ENCODE measurements at regions not wholly inside any gene's neighbourhood (a gene's known extent, or its start where the extent isn't known, plus 50 kb on each side); places are given as distances from the start of the nearest gene placed in this dataset.
"Not testable (repeated sequence)": the region's sequence is repeated elsewhere in the genome, so short reads cannot be mapped to it uniquely, and the experiment has no call there.

DNA sequence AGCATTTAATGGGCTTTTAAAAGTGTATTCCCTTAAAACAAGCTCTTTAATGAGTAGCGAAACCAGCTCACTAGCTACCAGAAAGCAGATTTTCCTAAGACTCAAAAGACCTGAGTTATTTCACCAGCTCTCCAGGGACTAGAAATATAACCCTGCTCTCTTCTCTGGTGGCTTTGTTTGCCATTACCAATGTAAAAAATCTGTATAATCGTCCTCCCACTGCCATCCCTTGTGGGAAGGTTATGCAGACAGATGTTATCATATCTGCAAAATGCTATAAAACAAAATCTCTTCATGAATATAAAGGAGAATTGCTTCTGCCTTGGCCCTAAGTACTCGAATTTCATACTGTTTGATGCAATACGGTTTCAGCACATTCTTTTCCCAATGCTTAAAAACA is 335.2 kb downstream of the NUP35 start:
- DNase-seq (ENCODE audit: low spot score) = no peak

DNA sequence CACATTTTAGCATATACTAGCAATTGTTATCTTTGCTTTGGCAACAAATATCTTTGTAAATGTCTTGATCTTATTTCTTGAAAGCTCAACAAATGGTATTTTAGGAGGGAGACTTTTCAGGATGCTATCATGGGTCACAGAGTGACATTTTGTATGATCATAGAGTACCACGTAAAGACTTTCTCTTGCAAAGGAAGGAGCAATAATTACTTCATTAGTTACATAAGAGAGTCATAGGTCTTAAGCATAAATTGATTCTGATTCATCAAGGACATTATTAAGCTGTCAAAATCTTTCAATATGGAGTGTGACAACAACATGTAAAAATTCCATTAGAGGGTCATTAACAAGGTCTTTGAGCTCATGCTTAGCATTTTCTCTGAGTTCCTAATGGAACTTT is 339.6 kb downstream of the NUP35 start:
- DNase-seq (ENCODE audit: low spot score) = no peak

DNA sequence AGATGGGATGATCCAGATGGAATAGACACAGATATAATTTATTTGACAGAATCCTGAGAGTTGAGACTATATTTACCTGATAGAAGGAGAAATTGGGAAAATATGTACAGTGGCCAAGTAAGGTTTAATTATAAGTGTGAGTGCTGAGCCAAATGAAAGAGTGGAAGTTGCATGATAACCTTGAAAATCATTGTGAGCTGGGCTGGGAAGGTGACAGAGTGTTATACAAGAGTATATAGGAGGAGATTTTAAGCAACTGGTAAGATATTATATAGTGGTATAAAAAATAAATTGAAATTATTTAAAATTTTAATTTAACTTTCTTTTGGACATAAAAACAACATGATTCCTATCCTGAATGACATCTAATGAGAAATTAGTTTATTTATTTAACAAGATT is 340.8 kb downstream of the NUP35 start:
- DNase-seq (ENCODE audit: low spot score) = no peak

DNA sequence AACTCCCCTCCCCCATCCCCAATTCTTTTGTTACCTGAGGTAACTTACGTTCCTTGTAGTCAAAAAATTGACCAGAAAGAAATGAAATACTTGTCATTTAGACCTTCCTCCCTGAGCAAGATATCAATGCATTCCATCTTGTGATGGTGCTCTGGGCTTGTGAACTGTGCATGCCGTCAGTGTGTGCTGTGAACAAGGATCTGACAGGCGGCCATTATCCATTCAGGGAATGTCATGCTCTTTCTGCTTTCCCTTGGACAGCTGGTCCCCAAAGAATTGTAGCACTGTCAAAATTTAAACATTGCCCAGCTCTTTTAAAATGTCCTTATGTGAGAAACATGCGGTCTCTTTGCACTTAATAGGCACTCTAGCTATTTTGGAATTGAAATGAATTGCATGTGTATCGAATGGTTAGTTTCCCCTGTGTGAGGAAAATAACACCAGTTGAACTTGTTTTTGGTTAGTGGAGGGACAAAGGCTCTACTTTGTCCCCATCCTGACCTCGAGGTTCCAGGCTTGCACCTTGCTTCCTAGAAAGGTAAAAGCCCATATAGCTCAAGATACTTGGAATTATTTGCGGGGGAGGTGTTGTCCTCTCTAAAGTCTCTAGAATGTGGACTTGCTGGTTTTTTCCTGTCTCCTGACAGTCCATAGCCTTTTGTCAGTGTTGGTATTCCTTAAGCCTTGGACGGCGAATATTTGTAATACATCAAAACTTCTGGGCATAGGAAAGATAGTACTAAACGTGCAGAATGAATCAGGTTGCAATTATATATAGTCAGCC is 350.9 kb downstream of the NUP35 start:
- DNase-seq (ENCODE audit: low spot score) = no peak

GRCh38 chr2:183476490-183476889 is 352.2 kb downstream of the NUP35 start:
- no peak for DNase-seq (ENCODE audit: low spot score)

DNA sequence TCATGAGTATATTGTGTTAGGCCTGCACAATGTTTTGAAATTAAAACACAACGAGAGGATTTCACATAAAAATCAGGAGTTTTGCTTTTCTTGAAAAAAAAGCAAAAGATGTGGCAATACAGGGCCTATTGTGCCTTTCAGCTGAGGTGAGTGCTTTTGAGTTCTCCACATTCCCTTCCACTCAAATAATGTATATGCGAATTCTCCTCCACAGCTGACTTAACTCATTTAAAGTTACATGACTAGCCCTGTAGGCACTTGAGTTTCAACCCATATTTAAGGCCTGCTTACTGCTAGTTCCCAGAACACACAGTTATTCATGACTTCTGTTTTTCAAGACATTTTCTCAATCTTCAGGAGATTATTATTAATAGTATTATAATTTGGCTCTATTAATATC is 353.1 kb downstream of the NUP35 start:
- no peak for DNase-seq (ENCODE audit: low spot score)

DNA sequence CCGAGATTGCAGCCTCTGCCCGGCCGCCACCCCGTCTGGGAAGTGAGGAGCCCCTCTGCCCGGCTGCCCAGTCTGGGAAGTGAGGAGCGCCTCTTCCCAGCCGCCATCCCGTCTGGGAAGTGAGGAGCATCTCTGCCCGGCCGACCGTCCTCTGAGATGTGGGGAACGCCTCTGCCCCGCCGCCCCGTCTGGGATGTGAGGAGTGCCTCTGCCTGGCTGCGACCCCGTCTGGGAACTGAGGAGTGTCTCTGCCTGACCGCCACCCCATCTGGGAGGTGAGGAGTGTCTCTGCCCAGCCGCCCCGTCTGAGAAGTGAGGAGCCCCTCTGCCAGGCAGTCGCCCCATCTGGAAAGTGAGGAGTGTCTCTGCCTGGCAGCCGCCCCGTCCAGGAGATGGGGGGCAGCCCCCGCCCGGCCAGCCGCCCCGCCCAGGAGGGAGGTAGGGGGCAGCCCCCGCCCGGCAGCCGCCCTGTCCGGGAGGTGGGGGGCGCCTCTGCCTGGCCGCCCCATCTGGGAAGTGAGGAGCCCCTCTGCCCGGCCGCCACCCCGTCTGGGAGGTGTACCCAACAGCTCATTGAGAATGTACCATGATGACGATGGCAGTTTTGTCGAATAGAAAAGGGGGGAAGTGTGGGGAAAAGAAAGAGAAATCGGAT is 354.8 kb downstream of the NUP35 start:
- not testable (repeated sequence) for DNase-seq (ENCODE audit: low spot score)

GRCh38 chr2:183487326-183487725 is 363.1 kb downstream of the NUP35 start:
- DNase-seq (ENCODE audit: low spot score) = no peak

- DNase-seq (ENCODE audit: low spot score) = no peak
Observed at GRCh38 chr2:183488421-183488820, 364.2 kb downstream of the NUP35 start.

- DNase-seq (ENCODE audit: low spot score) = no peak
Observed at GRCh38 chr2:183490489-183490888, 366.2 kb downstream of the NUP35 start.

GRCh38 chr2:183490914-183491313 is 366.7 kb downstream of the NUP35 start:
- no peak for DNase-seq (ENCODE audit: low spot score)

DNA sequence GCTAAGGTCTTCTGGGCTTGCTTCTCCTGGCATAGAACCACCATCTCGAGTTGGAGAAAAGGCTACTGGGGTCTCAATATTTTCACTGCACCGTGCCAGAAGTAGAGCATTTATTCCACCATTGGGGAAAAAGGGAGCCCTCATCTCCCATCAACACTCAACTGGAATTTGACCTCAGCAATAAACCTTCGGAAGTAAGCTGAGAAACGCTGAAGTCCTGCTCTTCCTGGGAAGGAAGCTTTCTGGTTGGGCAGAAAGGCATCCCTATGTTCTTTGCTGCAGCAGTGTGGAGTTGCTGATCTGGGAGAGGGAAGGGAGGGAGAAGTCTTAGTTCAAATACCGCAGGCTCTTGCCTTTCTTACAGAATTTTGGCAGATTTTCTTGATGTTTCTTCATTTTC is 368.8 kb downstream of the NUP35 start:
- no peak for DNase-seq (ENCODE audit: low spot score)

DNA sequence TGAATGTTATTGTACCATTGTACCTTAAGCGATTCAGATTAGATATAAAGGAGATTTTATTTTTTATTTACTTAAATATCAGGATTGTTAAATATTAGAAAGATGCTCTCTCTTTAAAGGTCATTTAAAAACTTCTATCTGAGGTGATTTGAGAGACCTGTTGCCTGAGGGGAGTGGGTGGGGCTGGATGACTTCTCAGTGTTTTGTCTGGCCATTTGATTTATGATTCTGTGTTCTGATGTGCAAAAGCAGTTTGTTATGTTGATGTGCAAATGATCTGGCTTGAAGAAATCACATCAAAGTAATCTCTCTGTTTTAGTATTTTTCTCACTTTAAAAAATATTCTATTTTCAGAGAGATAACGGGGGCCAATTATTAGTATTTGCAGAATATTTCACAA is 370.8 kb downstream of the NUP35 start:
- DNase-seq (ENCODE audit: low spot score) = no peak

DNA sequence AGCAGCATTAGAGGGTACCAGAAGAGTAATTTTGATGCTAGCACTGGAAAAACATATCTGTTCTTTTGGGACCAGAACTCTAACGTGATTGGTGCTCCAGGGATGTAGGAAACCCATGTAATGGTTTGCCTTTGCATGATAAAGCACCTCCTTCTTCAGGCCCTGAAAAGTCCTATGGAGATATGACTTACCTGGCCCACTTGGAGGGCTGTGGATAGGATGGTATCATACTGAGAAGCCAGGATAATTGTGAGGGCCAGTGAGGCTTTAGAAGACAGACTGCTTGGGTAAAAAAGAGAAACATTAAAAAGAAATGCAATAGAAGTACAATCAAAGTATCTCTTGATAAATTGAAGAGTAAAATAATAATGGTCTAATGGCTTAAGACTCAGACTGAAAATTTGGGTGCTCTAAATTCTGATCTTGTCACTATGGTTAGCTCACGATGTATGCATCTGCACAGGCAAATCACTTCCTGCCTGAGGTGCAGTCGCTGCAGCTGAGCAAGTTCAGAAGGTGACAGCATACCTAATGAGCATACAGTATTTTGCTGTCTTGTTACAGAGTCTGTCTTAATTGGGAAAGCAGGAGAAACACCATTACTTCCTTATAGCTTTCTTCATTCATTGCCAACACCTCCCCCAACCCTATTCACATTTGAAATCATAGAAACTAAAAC is 371.5 kb downstream of the NUP35 start:
- DNase-seq (ENCODE audit: low spot score) = no peak

DNA sequence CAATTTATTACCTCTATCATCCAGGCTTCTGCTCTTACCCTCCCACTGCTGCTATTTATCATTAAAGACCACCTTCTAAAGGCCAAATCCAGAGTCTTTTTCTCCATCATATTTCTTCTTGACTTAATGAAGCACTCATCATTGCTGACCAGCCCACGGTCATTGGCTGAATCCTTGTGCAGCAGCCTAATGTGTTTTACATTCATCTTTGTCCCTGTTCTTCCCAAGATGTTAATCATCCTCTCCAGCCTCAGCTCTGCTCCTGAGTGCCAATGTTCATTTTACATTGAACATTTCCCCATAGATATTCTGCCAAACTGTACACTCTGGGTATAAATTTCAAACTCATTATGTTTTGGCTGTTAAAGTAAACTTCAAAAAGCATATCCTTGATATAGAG is 373.6 kb downstream of the NUP35 start:
- DNase-seq (ENCODE audit: low spot score) = no peak

GRCh38 chr2:183505911-183506310 is 381.7 kb downstream of the NUP35 start:
- DNase-seq (ENCODE audit: low spot score) = no peak

DNA sequence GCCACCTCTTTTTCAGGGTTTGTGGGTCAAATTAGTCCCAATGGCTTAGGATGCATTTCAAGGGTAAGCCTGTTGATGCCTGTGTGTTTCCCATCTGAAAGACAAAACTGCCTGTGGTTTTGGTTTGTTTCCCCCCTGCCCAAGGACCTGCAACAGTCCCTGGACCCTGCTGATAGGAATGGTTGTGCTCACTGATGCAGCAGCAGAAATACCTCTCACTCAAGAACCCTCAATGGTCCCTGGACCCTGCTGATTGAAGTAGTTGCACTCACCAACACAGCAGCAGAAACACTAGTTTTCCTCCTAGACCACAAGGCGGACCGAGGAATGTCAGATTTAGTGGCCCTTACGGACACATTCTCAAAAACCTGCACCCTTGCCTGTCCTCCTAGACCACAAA is 386.9 kb downstream of the NUP35 start:
- no peak for DNase-seq (ENCODE audit: low spot score)

DNA sequence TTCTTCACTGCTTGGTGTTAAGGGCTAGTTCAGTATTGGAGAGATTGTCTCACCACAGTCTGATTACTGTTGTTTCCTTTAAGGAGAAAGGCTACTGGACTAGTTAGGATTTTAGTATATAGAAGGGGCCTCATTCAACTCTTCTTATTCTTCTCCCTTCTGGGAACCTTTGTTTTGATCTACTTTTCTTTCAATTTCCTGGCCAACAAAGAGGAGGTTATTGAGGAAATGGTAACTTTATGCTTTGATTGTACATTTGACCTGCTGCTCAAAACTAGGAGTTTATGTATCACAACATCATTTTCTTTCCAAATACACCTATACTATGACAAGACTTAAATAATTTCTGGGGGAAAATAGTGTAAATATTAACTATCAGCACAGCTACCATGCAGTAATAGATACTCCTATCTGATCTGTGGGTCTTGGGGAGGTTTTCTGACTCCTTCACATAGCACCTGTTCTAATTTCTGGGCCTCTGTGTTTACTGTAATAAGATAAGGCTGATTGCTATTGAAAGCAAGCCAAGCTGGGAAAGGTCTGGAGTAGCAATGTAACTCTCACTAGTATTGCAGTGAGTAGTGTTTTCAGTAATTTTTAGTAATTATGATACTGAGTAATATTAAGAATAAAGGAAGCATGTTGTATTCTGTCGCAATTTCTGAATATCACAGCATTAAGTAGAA is 395.3 kb downstream of the NUP35 start:
- no peak for DNase-seq (ENCODE audit: low spot score)

DNA sequence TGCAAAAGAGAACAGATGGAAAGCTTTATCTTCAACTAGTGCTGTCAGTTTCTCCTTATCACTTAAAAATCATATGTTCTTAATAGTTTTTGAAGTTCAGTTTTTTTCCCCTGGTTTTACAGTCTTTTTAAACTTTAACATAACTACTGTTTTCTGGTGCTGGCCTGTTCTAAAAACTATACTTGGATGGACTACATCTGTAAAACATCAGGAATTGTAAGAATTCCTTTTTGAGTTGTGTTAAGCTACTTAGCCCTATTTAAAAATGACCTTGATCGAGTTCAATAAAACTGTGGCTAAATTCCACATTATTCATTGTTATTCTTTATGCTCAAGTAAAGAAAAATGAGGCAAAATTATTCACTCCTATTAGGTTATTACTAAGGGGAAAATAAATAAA is 397.7 kb downstream of the NUP35 start:
- no peak for DNase-seq (ENCODE audit: low spot score)

DNA sequence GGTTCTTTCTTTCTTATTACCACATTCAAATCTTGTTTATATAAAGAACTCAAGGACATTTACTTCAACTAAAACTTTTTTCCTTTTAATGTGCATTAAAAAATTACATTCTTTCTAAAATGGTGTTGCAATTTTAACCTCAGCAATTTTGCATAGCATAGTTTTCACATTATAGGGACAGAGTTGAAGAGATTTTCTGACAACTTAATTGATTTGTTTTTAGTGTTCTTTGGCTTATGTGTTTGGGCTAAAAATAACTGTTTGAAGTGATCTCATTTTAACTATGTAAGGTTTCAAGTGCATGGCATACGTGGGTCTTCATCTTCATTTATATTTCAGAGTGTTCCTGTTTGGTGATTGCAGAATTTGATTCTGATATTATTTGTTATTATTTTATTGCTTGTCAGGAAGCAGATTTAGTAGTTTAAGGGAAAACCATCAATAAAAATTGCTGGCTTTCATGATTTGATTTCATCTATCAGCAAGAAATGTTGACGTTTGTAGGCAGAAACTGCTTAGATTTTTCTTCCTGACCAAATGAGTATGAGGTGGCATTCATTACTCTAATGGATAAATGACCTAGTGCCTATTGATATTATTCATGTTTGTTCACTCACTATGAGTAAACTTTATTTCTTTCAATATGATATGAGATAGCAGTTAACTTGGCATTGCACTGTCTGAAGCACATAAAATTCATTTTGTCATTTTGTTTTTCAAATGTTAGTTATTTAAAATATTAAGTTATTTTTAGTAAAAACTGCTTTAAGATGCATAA is 398.4 kb downstream of the NUP35 start:
- DNase-seq (ENCODE audit: low spot score) = no peak

DNA sequence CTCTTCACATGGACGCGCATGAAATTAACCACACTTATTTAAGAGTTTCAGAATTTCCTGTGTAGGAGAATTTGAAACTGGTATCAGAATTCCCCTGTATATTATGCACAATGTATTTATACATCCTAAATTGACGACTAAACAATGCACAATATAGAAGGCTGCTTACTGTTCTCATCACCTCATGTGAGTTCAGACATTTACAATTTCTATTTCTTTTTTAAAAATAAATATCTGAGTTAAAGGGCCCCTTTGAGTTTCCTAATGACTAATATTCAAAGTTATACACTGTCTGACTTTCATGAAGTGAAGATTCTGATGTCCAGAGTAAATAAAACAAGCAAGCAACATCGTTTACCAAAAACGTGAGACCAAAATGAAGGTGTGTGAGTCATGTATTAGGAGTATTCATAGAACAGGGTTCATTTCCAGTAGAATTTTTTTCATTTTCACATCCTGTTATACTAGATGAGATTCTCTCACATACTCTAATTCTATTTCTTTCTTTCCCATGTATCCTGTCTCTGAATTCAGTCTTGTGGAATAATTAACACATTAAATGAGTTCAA is 406.2 kb downstream of the NUP35 start:
- no peak for DNase-seq (ENCODE audit: low spot score)

DNA sequence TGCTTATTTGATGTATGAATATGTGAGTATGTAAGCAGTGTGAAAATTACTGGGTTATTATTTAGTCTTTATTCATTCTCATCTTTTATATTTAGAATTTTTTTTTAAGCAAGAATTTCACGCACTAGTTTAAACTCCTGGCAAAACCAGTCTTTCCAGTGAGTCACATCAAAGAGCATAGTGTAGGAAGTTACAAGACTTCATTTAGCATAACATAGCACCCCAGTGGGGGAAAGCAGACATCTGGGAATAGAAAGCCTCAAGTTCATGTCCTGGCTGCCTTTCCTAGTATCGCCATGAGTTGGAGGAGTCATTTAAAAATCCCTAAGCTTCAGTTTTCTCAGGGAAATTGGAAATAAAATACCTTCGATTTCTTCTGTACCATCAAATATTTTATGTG is 408.3 kb downstream of the NUP35 start:
- DNase-seq (ENCODE audit: low spot score) = no peak
